Neural cell (in vitro differentiated cells): ENCODE measurements at regions not wholly inside any gene's neighbourhood (a gene's known extent, or its start where the extent isn't known, plus 50 kb on each side); places are given as distances from the start of the nearest gene placed in this dataset.
"Not testable (repeated sequence)": the region's sequence is repeated elsewhere in the genome, so short reads cannot be mapped to it uniquely, and the experiment has no call there.

Experiments used
- H2AFZ ChIP-seq: fragments of 200-600, 300-800 bp; sonication (generic), shearing (Covaris generic); 2 replicates; pipeline ENCODE4 v1.6.0; 2014; ENCODE audit warnings: low read depth, mild to moderate bottlenecking, antibody characterized with exemption, low read length, moderate library complexity
- H3F3A ChIP-seq: fragments of 200-600 bp; shearing (Covaris generic); 2 replicates; pipeline ENCODE4 v1.6.1; 2016; ENCODE audit warnings: mild to moderate bottlenecking, moderate library complexity, mixed read lengths, antibody characterized with exemption, low read length; ENCODE audit not compliant: insufficient read depth, poor library complexity, severe bottlenecking
- H3K27ac ChIP-seq: fragments of 200-600, 300-800 bp; sonication (generic), shearing (Covaris generic); 2 replicates; pipeline ENCODE4 v1.5.1; 2014; ENCODE audit warnings: mild to moderate bottlenecking, low read length, moderate library complexity
- H3K27me3 ChIP-seq: fragments of 300-800, 200-600 bp; sonication (generic), shearing (Covaris generic); 2 replicates; pipeline ENCODE4 v1.6.0; 2014; ENCODE audit warnings: mild to moderate bottlenecking, low read depth, low read length, moderate library complexity; ENCODE audit not compliant: insufficient read depth
- H3K36me3 ChIP-seq: fragments of 300-800, 200-600 bp; sonication (generic), shearing (Covaris generic); 2 replicates; pipeline ENCODE4 v1.5.1; 2014; ENCODE audit warnings: mild to moderate bottlenecking, antibody characterized with exemption, low read length, moderate library complexity; ENCODE audit not compliant: insufficient read depth
- H3K4me2 ChIP-seq: fragments of 300-800, 200-600 bp; sonication (generic), shearing (Covaris generic); 2 replicates; pipeline ENCODE4 v1.6.0; 2014; ENCODE audit warnings: mild to moderate bottlenecking, low read length
- H3K4me3 ChIP-seq: fragments of 300-800, 200-600 bp; sonication (generic), shearing (Covaris generic); 2 replicates; pipeline ENCODE4 v1.5.1; 2014; ENCODE audit warnings: mild to moderate bottlenecking, low read length, moderate library complexity
- H3K79me2 ChIP-seq: fragments of 200-600 bp; shearing (Covaris generic); replicated peaks from 2 replicates; pipeline ENCODE4 v1.6.0; 2014; ENCODE audit warnings: mild to moderate bottlenecking, low read length, moderate library complexity; ENCODE audit not compliant: insufficient read depth
- H3K9ac ChIP-seq: fragments of 300-800, 200-600 bp; sonication (generic), shearing (Covaris generic); 2 replicates; pipeline ENCODE4 v1.6.1; 2016; ENCODE audit warnings: mild to moderate bottlenecking, low read length, mixed read lengths
- H3K9me2 ChIP-seq: fragments of 200-600 bp; shearing (Covaris generic); 2 replicates; pipeline ENCODE4 v1.6.1; 2016; ENCODE audit warnings: mild to moderate bottlenecking, low read length, mixed read lengths; ENCODE audit not compliant: insufficient read depth
- H3K9me3 ChIP-seq: fragments of 200-600, 300-800 bp; sonication (generic), shearing (Covaris generic); 2 replicates; pipeline ENCODE4 v1.6.1; 2016; ENCODE audit warnings: mild to moderate bottlenecking, mixed run types, low read length, moderate library complexity, mixed read lengths
- H4K20me1 ChIP-seq: fragments of 200-600 bp; shearing (Covaris generic); 2 replicates; pipeline ENCODE4 v1.6.1; 2016; ENCODE audit warnings: mild to moderate bottlenecking, mixed run types; ENCODE audit not compliant: insufficient read depth

- H3K36me3 ChIP-seq, H3F3A ChIP-seq, H3K4me3 ChIP-seq, H3K27me3 ChIP-seq, H3K9ac ChIP-seq, H3K79me2 ChIP-seq, H3K9me3 ChIP-seq, H3K9me2 ChIP-seq, H4K20me1 ChIP-seq, H3K27ac ChIP-seq, H3K4me2 ChIP-seq, H2AFZ ChIP-seq: not testable (repeated sequence)
Measured at GRCh38 chr9:38927970-38928369, 208.0 kb upstream of the FAM240B start.

GRCh38 chr9:38926565-38926964 is 206.6 kb upstream of the FAM240B start:
- not testable (repeated sequence) for H3K9me2 ChIP-seq, H3K27me3 ChIP-seq, H3K79me2 ChIP-seq, H3F3A ChIP-seq, H3K4me3 ChIP-seq, H3K4me2 ChIP-seq, H3K9ac ChIP-seq, H3K27ac ChIP-seq, H2AFZ ChIP-seq, H3K36me3 ChIP-seq, H3K9me3 ChIP-seq, H4K20me1 ChIP-seq

- not testable (repeated sequence) for H3K4me2 ChIP-seq, H3K27ac ChIP-seq, H2AFZ ChIP-seq, H3K4me3 ChIP-seq, H3K79me2 ChIP-seq, H3K9ac ChIP-seq, H3K36me3 ChIP-seq, H4K20me1 ChIP-seq, H3K9me3 ChIP-seq, H3F3A ChIP-seq, H3K9me2 ChIP-seq, H3K27me3 ChIP-seq
Measured at GRCh38 chr9:38921253-38921652, 201.3 kb upstream of the FAM240B start.

GRCh38 chr9:38910629-38911028 is 190.7 kb upstream of the FAM240B start:
- not testable (repeated sequence) for H3F3A ChIP-seq, H3K27me3 ChIP-seq, H3K9ac ChIP-seq, H4K20me1 ChIP-seq, H2AFZ ChIP-seq, H3K4me2 ChIP-seq, H3K9me2 ChIP-seq, H3K4me3 ChIP-seq, H3K79me2 ChIP-seq, H3K36me3 ChIP-seq, H3K27ac ChIP-seq, H3K9me3 ChIP-seq

- H4K20me1 ChIP-seq, H3K27ac ChIP-seq, H3K79me2 ChIP-seq, H3K4me3 ChIP-seq, H3K36me3 ChIP-seq, H2AFZ ChIP-seq, H3K9ac ChIP-seq, H3K9me2 ChIP-seq, H3K4me2 ChIP-seq, H3K27me3 ChIP-seq, H3K9me3 ChIP-seq, H3F3A ChIP-seq: not testable (repeated sequence)
Measured at GRCh38 chr9:38904719-38905118, 184.8 kb upstream of the FAM240B start.

GRCh38 chr9:38901534-38902177 is 181.7 kb upstream of the FAM240B start:
- H3K9me3 ChIP-seq, H2AFZ ChIP-seq, H3K9ac ChIP-seq, H4K20me1 ChIP-seq, H3F3A ChIP-seq, H3K9me2 ChIP-seq, H3K4me3 ChIP-seq, H3K4me2 ChIP-seq, H3K79me2 ChIP-seq, H3K36me3 ChIP-seq, H3K27me3 ChIP-seq, H3K27ac ChIP-seq: not testable (repeated sequence)

GRCh38 chr9:38896404-38896803 is 176.5 kb upstream of the FAM240B start:
- H3K27me3 ChIP-seq, H4K20me1 ChIP-seq, H3K4me3 ChIP-seq, H3K36me3 ChIP-seq, H3F3A ChIP-seq, H3K9me2 ChIP-seq, H3K4me2 ChIP-seq, H3K9me3 ChIP-seq, H3K79me2 ChIP-seq, H3K9ac ChIP-seq, H3K27ac ChIP-seq, H2AFZ ChIP-seq: not testable (repeated sequence)

- not testable (repeated sequence) for H2AFZ ChIP-seq, H3F3A ChIP-seq, H3K4me2 ChIP-seq, H3K9me2 ChIP-seq, H3K36me3 ChIP-seq, H3K79me2 ChIP-seq, H3K27ac ChIP-seq, H4K20me1 ChIP-seq, H3K9me3 ChIP-seq, H3K9ac ChIP-seq, H3K27me3 ChIP-seq, H3K4me3 ChIP-seq
Measured at GRCh38 chr9:38895227-38895626, 175.3 kb upstream of the FAM240B start.
